ENCODE measurements at regions not wholly inside any gene's neighbourhood (a gene's known extent, or its start where the extent isn't known, plus 50 kb on each side); places are given as distances from the start of the nearest gene placed in this dataset.

DNA sequence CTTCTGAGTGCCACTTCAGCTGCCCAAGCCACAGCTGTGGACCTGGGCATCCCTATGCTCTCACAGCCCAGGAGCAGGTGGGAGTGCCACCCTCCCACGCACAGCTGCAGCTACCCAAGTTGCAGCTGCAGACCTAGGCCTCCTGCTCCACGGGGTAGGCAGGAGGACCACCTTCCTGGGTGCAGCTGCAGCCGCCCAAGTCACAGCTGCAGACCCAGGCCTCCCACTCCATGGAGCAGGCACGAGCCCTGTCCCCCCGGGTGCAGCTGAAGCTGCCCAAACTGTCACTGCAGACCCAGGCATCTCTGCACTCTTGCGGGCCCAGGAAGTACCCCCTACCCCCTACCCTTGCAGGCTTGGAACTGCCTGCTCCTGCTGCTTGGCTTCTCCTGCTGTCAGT, 260.2 kb downstream of the XPNPEP1 start:
- TF ChIP-seq, protein P1, sequence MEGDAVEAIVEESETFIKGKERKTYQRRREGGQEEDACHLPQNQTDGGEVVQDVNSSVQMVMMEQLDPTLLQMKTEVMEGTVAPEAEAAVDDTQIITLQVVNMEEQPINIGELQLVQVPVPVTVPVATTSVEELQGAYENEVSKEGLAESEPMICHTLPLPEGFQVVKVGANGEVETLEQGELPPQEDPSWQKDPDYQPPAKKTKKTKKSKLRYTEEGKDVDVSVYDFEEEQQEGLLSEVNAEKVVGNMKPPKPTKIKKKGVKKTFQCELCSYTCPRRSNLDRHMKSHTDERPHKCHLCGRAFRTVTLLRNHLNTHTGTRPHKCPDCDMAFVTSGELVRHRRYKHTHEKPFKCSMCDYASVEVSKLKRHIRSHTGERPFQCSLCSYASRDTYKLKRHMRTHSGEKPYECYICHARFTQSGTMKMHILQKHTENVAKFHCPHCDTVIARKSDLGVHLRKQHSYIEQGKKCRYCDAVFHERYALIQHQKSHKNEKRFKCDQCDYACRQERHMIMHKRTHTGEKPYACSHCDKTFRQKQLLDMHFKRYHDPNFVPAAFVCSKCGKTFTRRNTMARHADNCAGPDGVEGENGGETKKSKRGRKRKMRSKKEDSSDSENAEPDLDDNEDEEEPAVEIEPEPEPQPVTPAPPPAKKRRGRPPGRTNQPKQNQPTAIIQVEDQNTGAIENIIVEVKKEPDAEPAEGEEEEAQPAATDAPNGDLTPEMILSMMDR (IDR thresholded peaks at IDR 0.05; ENCODE audit: poor library complexity, severe bottlenecking) = no peak
- TF ChIP-seq POLR2AphosphoS5 (IDR thresholded peaks at IDR 0.05) (no peak), EP300 (conservative IDR thresholded peaks at IDR 0.05; ENCODE audit: poor library complexity, severe bottlenecking) (no peak), EZH2 (IDR thresholded peaks at IDR 0.05; ENCODE audit: borderline replicate concordance, insufficient read depth, low read length, poor library complexity, severe bottlenecking) (no peak), MXI1 (conservative IDR thresholded peaks at IDR 0.05; ENCODE audit: poor library complexity, severe bottlenecking) (no peak), SMC3 (conservative IDR thresholded peaks at IDR 0.05; ENCODE audit: poor library complexity) (no peak)
- TF ChIP-seq, protein P2, sequence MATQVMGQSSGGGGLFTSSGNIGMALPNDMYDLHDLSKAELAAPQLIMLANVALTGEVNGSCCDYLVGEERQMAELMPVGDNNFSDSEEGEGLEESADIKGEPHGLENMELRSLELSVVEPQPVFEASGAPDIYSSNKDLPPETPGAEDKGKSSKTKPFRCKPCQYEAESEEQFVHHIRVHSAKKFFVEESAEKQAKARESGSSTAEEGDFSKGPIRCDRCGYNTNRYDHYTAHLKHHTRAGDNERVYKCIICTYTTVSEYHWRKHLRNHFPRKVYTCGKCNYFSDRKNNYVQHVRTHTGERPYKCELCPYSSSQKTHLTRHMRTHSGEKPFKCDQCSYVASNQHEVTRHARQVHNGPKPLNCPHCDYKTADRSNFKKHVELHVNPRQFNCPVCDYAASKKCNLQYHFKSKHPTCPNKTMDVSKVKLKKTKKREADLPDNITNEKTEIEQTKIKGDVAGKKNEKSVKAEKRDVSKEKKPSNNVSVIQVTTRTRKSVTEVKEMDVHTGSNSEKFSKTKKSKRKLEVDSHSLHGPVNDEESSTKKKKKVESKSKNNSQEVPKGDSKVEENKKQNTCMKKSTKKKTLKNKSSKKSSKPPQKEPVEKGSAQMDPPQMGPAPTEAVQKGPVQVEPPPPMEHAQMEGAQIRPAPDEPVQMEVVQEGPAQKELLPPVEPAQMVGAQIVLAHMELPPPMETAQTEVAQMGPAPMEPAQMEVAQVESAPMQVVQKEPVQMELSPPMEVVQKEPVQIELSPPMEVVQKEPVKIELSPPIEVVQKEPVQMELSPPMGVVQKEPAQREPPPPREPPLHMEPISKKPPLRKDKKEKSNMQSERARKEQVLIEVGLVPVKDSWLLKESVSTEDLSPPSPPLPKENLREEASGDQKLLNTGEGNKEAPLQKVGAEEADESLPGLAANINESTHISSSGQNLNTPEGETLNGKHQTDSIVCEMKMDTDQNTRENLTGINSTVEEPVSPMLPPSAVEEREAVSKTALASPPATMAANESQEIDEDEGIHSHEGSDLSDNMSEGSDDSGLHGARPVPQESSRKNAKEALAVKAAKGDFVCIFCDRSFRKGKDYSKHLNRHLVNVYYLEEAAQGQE (IDR thresholded peaks at IDR 0.05; ENCODE audit: borderline replicate concordance) = no peak
